Pulmonary artery endothelial cell (primary cell): ENCODE measurements at regions not wholly inside any gene's neighbourhood (a gene's known extent, or its start where the extent isn't known, plus 50 kb on each side); places are given as distances from the start of the nearest gene placed in this dataset.
"Not testable (repeated sequence)": the region's sequence is repeated elsewhere in the genome, so short reads cannot be mapped to it uniquely, and the experiment has no call there.

Source experiments
- DNase-seq: peaks from one replicate; pipeline ENCODE4 v3.0.0-alpha.2; 2011; ENCODE audit warnings: low read depth, low spot score

DNA sequence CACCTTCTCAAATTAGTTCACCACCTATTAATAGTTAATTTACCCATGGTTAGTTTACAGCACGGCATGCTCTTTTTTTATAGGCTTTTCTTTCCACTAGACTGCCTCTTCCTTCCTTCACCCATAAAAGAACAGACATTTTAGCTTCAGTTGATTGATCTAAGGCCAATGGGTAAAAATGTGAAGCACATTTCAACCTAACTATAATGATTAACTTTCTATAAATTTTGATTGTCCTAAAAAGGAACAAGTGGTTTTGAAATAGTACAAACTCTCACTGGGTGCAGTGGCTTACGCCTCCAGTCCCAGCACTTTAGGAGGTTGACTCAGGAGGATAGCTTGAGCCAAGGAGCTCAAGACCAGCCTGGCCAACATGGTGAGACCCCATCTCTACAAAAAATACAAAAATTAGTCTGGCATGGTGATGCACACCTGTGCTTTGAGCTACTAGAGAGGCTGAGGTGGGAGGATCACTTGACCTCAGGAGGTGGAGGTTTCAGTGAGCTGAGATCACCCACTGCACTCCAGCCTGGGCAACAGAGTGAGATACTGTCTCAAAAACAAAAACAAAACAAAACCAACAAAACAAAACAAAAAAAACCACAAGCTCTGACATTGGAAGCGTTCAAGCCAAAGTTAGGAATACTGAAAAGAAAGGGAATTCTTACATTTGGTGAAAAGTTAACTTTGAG lies 89.9 kb upstream of the FAT1 start:
- no peak for DNase-seq

DNA sequence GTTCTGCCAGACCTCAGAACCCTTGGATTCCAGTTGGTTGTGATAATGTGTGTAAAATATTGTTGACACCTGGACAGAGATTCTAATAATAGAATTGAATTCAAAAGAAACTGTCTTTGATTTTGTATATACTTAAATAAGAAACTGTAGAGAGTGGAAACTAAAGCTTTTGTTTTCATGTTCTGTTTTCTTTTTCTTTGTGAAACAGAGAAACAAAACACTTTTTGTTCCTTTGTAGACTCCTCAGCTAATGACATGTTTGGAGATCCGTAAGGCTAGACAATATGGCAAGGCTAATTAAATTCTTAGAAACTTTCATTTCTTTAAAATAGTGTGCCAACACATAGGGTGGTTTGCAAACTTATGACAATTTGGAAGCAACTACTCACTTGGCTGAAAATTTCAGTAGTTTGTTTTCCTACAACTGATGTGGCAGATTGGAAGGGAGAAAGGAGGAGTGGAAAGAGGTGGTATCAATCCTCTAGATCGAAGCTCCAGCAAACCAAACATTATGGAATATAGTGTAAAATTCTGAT lies 90.9 kb upstream of the FAT1 start:
- DNase-seq = no peak

DNA sequence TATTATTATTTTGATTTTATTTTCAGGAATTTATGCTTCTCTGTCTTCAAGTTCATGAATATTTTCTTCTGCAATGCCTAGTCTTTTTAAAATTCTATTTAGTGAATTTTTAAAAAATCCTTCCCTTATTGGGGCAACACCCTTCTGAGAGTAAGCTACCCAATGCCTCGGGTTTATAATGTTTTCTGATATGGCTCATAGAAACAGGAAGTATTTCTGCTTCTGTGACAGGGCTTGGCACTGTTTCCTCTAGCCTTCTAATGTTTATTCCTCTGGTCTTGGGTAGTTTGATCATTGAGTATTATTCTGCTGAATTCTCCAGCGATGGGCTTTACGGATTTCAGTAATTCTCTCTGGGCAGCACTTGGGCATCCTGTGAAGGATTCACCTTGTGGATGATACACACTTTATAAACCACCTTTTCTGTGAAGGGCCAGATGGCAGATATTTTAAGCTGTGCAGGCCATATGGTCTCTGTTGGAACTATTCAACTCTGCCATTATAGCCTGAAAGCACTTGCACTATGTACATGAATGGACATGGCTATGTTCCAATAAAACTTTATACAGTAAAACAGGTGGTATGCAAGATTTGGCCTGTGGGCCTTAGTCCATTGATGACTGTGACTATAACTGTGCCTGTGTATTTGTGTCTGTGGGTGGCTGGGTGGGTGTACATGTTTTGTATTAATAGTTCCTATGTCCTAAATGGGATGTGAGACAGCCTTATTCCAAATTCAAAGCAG lies 95.9 kb upstream of the FAT1 start:
- DNase-seq = no peak

DNA sequence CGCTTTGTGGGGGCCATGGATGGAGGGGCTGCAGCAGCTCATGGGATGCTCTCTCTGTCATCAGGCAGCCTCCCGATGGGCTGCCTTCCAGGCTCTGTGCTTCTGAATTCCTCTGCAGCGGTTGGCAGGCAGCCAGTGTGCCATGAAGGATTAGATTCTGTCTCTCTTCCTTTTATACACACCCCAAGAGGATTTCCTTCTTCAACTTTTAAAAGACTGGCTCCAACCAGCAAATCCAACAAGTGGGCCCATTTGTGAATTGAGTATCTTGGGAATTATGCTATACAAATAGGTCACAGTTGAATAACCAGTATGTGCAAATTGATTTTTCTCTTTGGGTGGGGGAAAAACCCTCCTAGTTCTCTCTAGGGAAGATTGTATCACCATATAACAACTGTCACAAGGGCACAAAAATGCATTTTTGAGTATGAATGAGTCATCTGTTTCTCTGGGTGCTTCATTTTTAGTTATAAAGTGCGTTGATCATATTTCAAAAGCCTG lies 96.8 kb upstream of the FAT1 start:
- no peak for DNase-seq

DNA sequence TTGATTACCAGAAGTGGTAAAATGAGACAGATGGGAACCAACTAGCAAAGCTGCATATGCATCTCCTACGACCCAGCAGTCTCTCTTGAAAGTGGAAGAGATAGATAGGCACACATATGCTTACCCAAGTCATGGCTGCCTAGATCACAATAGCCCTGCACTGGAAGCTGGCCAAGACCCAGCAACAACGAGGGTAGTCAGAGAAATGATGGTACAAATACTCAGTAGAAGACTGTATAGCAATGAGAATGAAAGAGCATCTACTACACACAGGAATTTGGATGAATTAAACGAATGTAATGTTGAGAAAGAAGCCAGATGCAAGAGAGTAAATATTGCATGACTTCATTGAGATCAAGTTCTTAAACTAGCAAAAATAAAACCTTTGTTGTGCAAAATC lies 100.3 kb upstream of the FAT1 start:
- DNase-seq = no peak

DNA sequence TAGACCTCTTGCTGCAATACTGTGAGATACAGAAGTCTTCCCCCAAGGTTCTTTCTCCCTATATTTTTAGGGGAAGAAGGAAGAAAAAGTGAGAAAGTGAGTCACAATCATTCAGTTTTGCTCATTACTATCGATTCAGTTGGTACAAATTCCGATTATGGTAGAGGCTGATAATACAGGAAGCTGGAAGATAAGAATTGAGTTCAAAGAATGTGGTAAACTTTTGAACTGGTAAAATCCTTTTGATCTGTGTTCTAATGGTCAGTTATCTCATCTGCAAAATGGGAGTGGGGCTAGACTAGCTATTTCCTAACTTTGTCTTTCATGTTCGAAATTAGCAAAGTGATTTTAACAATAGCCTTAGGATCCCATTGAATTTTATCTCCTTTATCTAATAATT lies 101.4 kb upstream of the FAT1 start:
- no peak for DNase-seq

DNA sequence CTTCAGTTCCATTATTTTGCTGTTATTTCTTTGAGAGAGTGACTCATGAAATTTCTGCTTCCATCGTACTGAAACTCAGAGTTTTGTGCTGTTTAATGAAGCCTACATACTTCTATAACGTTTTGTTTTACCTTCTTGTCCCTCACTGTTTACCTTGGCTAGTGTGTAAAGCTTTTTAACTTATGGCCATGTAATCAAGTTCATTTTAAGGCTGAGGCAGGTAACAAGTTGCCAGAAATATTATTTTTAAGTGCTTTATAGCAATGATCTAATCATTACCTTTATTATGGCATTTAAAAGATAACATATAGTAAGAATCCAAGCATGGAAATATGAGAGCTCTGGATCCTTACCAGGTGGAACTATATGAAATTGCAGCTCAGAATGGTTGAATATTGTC lies 102.3 kb upstream of the FAT1 start:
- DNase-seq = no peak

DNA sequence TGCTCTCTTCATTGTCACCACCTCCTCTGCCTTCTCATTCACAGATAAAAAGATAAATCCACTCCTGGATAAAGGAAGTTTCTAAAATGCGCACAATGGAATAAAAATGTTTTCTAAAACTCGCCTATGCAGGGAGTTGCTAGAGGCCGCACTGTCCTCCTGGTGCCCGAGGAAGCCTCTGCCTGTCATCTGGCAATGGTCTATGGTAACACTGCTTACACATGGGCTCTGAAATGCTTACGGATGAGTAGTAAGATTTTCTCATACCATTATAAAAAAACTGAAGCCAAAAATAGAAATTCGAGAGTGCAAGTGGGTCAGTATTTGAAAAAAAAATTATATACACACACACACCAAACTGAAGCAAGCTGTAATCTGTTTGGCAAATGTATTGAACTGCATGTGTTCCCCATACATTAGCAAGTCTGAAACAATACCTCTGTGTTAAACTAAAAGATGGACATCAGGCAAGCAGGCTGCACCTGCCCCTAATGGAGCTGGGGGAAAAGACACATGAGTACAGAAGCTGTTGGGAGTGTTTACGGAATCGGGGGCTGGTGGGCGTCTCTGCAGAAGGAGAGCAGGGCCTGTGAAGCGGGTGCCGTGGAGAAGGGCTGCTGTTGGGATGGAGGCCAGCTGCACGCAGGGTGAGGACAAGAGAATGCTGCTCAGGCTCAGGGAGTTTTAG lies 103.3 kb upstream of the FAT1 start:
- DNase-seq = no peak

DNA sequence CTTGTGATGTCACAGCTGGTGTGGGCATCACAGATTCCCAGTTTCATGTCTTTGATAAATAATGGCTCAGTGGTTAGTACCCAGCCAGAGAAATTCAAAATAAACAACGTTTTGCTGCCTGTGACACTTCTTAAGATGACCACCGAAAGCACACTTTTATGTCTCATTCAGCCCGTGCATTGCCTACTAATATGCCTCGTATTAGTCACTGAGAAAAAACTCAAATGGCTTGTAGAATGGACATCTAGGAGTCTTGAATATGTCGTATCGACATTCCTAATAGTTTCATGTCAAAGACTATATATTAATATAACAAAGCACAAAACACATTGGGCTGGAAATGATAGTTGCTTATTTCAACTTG lies 103.9 kb upstream of the FAT1 start:
- DNase-seq = no peak

DNA sequence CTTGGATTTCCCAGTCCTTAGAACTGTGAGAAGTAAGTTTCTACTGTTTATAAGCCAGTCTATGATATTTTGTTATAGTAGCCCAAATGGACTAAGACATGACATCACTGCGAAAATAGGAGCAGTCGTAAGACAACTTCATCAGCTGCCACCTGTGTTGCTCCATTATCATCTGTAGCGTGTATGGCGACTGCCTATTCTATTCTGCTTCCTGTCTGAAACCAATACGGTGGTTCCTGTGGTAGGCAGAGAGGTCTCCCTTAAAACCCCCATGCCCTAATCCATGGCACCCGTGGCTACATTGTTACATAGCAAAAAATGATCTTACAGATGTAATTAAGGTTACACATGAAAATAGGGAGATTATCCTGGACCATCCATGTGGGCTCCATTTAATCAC lies 105.4 kb upstream of the FAT1 start:
- no peak for DNase-seq

DNA sequence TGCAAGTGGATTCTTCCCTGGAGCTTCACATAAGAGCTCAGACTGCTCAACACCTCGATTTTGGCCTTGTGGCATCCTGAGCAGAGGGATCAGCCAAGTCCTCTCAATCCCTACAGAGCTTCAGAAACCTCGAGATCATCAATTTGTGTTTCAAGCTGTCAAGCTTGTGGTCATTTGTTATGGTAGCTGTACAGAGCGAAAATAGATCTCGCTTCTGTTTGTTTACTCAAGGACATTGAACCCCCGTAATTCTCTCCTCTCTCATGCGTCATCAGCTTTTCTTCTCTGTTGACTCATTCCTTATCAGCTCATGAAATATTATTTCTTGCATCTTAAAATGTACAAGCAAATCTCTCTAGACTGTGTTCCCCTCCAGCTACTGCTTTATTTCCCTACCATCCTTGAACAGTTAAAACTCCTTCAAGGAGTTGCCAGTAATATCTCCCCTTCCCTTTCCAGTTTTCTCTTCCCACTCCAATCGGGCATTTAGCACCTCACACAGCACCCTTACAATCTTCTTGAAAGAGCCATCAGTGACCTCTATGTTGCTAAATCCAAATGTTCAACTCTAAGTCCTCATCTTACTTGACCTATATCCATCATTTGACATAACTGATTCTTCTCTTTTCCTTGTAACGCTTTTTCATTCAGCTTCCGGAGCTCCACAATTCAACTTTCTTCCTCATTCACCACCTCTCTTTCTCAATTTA lies 106.2 kb upstream of the FAT1 start:
- no peak for DNase-seq

DNA sequence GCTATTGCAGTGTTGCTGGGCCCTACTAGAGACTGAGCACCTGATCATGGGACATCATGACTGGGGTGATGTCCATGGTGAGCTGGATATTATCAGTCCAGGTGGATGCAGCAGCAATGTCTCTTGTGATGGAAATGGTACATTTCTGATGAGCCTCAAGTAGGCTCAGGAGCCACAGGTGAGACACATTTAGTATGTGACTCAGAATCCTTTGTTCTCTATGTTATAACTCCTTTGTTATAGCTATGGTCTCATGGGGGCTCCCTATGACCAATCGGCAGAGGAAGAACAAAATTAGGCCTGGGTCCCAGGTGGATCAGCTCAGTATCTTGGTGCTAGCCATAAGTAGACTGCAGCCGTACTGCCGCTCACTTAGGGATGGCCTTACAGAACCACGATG lies 107.9 kb upstream of the FAT1 start:
- DNase-seq = no peak

DNA sequence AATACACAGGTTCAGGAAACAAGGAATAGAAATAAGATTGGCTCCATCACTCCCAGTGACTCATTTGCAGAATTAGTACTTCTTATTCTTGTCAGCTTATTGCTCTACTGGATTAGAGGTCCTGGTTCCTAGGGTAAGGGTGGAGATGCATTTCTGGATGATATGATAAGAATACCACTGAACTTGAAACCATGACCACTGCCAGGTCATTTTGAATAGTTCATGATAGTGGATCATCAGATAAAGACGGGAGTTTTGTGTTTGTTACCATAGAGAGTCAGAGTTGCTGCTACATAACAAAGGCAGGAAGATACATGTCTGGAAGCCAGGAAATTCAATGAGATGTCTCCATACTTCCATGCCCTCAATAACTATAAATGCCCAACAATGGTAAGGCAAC lies 109.2 kb upstream of the FAT1 start:
- DNase-seq = no peak

DNA sequence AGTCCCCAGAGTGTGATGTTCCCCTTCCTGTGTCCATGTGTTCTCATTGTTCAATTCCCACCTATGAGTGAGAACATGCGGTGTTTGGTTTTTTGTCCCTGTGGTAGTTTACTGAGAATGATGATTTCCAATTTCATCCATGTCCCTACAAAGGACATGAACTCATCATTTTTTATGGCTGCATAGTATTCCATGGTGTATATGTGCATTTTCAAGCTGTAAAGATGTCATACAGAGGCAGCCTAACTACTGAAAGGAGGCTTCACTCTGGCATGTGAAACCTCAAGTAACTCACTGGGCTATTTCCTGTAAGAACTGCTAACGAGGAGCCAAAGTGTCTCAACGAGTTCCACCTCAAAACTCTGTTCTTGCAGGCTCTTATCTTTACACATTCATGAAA lies 113.8 kb upstream of the FAT1 start:
- DNase-seq = not testable (repeated sequence)

DNA sequence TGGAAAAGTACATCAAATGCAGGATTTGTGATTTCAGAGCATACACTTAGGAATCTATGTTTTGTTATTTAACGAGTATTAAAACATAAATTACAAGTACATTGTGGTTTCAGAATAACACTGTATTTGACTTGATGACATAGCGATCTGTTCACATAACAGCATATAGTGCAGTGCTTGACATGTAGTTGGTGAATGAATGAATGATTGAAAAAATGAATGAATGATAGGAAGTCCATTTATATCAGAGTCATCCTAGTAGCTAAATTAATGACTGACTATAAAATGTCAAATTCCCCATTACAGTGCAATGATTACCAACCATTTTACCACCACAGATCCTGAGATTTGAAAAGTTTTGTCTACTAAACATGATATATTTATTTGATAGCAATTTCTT lies 114.6 kb upstream of the FAT1 start:
- no peak for DNase-seq

DNA sequence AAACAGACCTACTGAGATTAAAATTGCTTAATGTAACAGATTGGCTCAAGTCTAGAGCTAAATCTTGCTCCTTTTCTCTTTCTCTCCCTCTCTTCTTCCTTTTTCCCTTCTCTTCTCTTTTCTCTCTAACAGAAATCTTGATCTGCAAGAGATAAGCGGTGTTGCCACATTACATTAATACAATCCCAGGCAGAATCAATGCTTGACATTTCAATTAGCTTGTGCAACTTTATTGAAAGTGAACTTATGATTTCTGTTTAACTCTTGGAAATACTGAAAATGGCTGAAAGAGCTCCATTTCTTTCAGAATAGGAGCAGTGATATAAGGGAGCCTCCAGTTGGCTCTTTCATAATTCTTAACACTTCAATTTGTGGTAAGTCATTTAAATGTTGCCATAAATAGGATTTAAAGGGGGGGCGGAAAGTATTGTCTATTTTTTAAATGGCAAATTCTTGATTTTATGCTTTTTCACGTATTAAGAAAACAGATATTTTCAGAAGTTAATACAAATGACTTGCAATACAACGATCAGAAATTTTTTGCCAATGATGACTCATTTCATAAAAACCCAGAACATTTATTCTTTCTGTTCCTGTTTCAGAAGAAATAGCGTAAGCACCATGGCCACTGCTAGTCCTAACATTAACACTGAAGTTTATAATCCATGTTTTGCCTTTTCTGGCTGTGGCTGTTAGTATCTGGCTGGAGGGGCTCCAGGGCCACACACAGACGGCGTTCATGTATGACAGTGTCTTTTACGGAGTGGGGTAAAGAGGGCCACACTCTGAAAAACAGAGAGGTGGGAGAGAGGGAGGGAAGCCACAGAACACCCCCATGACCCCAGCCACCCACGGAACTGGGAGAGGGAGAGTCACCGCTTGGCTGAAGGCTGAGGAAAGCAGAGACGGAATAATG lies 115.7 kb upstream of the FAT1 start:
- no peak for DNase-seq

DNA sequence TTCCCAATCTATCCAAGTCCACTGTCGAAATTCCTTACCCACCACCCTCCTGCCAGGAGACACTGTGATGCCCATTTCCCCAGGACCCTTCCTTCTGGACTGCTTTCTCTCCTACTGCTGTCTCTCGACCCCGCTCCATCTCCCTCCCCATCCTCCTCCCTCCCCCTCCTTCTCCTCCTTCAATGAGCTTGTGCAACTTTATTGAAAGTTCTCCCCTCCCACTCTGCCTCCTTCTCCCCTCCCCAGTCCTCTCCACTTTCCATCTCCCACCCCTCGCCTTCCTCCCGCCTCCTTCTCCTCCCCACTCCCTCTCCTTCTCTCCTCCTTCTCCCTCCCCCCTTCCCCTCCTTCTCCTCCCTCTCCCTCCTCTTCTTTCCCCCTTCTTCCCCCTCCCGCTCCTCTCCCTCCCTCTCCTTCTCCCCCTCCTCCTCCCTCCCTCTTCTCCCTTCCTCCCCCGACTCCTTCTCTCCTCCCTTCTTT lies 116.6 kb upstream of the FAT1 start:
- no peak for DNase-seq

DNA sequence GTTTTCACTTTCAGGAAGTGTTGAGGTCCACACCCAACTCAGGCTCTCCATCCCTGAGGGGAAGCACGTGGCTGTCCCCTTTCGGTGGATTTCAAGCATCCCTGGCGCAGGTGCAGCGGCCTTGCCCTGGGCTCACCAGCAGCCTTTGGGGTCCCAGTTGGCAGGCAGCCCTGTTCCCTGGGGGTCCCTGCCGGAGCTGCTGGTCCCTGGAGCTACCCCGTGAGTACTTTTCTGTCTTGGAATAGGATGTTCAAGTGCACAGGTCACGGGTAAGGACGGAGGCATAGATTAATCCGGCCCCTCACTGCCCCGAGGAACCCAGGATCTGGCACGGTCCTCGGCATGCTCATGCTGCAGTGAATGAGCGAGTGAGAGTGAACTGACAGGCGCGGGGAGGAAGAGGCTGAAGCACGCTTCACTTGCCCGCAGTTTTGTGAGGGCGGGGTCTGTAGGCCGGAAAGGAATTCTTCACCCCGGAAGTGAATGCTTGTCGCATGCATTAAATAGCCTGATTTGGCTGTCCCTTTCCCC lies 117.2 kb upstream of the FAT1 start:
- no peak for DNase-seq

DNA sequence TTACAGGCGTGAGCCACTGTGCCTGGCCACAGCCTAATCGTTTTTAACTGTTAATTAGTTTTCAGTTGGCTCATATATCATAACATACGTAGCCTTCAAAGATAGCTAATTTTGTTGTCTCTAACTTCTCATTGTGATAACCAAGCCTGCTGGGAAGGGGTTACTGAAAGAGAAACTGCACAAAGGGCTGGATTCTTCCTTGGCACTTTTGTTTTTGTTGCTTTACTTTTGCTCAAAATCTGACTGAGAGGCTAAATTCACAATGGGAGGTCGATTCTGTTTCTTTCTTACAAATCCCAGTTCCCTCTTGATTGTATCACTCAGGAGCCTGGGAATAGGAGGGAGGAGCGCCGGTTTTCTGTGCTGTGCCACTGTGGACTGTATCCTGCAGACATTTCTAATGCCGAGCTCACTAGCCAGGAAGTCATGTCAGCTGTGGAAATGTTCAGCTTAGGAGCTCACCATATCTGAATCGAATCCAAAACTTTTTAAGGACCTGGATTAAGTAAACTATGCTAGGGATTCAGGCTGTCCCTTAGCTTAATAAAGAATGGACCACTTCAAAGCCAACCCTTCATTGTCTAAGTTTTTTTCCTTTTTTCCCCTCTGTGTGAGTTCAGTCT lies 120.5 kb upstream of the FAT1 start:
- no peak for DNase-seq
